Duodenal mucosa (tissue), 2 donors: ENCODE measurements at regions not wholly inside any gene's neighbourhood (a gene's known extent, or its start where the extent isn't known, plus 50 kb on each side); places are given as distances from the start of the nearest gene placed in this dataset.
A peak's percentile ranks its signal among the peaks of the same experiment; 100 is the strongest.

Source experiments
- H3K27ac ChIP-seq: one replicate; pipeline ENCODE4 v1.7.0; 2013; ENCODE audit warnings: low read depth, low read length
- H3K27me3 ChIP-seq, 2 donors: one replicate each; pipeline ENCODE4 v1.7.0; 2013; ENCODE audit warnings: low read length in 2 of 2, control low read depth in 1 of 2; ENCODE audit not compliant: insufficient read depth in 2 of 2, control insufficient read depth in 1 of 2
- H3K36me3 ChIP-seq, 2 donors: one replicate each; pipeline ENCODE4 v1.7.0; 2013; ENCODE audit warnings: low read length in 2 of 2, control low read depth in 1 of 2; ENCODE audit not compliant: insufficient read depth in 2 of 2, control insufficient read depth in 1 of 2
- H3K4me1 ChIP-seq, 2 donors: one replicate each; pipeline ENCODE4 v1.7.0; 2013; ENCODE audit warnings: low read length in 2 of 2, control low read depth in 1 of 2; ENCODE audit not compliant: insufficient read depth in 2 of 2, control insufficient read depth in 1 of 2
- H3K4me3 ChIP-seq, 2 donors: one replicate each; pipeline ENCODE4 v1.7.0; 2013; ENCODE audit warnings: low read length in 2 of 2, low read depth in 1 of 2
- H3K9ac ChIP-seq, 2 donors: one replicate each; pipeline ENCODE4 v1.7.0; 2013; ENCODE audit warnings: low read length in 2 of 2, low read depth in 1 of 2
- H3K9me3 ChIP-seq, 2 donors: one replicate each; pipeline ENCODE4 v1.7.0; 2013; ENCODE audit warnings: low read length in 2 of 2, control low read depth in 1 of 2; ENCODE audit not compliant: control insufficient read depth in 1 of 2

- Histone ChIP-seq H3K4me1 (no peaks in the 10 kb centered on the region), H3K4me3 (no peak overlapping the region), H3K27me3 (no peaks in the 10 kb centered on the region), H3K27ac (no peak overlapping the region), H3K36me3 (no peaks in the 10 kb centered on the region), H3K9ac (no peak overlapping the region), H3K9me3 (no peaks in the 10 kb centered on the region)
Observed at GRCh38 chr4:189785257-189785656, 155.4 kb upstream of the FRG1 start.

- no peaks in the 10 kb centered on the region for H3K4me1 ChIP-seq
- H3K4me3 ChIP-seq: no peak overlapping the region
- no peak overlapping the region for H3K27ac ChIP-seq
- H3K27me3 ChIP-seq: no peaks in the 10 kb centered on the region
- H3K9ac ChIP-seq: no peak overlapping the region
- no peaks in the 10 kb centered on the region for H3K36me3 ChIP-seq
- no peaks in the 10 kb centered on the region for H3K9me3 ChIP-seq
Observed at GRCh38 chr4:189786447-189786846, 154.2 kb upstream of the FRG1 start.

- Histone ChIP-seq H3K36me3 (no peaks in the 10 kb centered on the region), H3K9ac (no peak overlapping the region), H3K4me3 (no peak overlapping the region), H3K9me3 (no peaks in the 10 kb centered on the region), H3K4me1 (no peaks in the 10 kb centered on the region), H3K27ac (no peak overlapping the region), H3K27me3 (no peaks in the 10 kb centered on the region)
Observed at GRCh38 chr4:189787216-189788031, 153.2 kb upstream of the FRG1 start.

GRCh38 chr4:189792924-189793618 lies 147.6 kb upstream of the FRG1 start:
- Histone ChIP-seq H3K9ac (no peak overlapping the region), H3K27me3 (no peaks in the 10 kb centered on the region), H3K27ac (no peak overlapping the region), H3K4me1 (peaks cover 0 to 5% of the 10 kb centered on the region in 2 donors), H3K36me3 (no peaks in the 10 kb centered on the region), H3K9me3 (no peaks in the 10 kb centered on the region), H3K4me3 (peak overlapping the region in 1 of 2 donors; percentile 19)

- Histone ChIP-seq H3K9ac (no peak overlapping the region), H3K4me1 (no peaks in the 10 kb centered on the region), H3K27me3 (no peaks in the 10 kb centered on the region)
Observed at GRCh38 chr4:189800545-189801088, 140.1 kb upstream of the FRG1 start.

GRCh38 chr4:189802884-189803283 lies 137.8 kb upstream of the FRG1 start:
- Histone ChIP-seq H3K27me3 (no peaks in the 10 kb centered on the region), H3K9ac (no peak overlapping the region), H3K9me3 (peaks cover 0 to 9% of the 10 kb centered on the region in 2 donors), H3K4me3 (no peak overlapping the region), H3K4me1 (no peaks in the 10 kb centered on the region), H3K36me3 (no peaks in the 10 kb centered on the region), H3K27ac (no peak overlapping the region)

More at GRCh38 chr4:189800545-189801088, 140.1 kb upstream of the FRG1 start:
- H3K4me3 ChIP-seq: no peak overlapping the region
- H3K36me3 ChIP-seq: no peaks in the 10 kb centered on the region
- H3K9me3 ChIP-seq: no peaks in the 10 kb centered on the region
- H3K27ac ChIP-seq: no peak overlapping the region

- Histone ChIP-seq H3K4me1 (no peaks in the 10 kb centered on the region), H3K27me3 (no peaks in the 10 kb centered on the region), H3K9ac (no peak overlapping the region), H3K36me3 (no peaks in the 10 kb centered on the region), H3K9me3 (peaks cover 2 to 16% of the 10 kb centered on the region in 2 donors), H3K27ac (no peak overlapping the region), H3K4me3 (no peak overlapping the region)
Observed at GRCh38 chr4:189804894-189805293, 135.8 kb upstream of the FRG1 start.

- Histone ChIP-seq H3K27me3 (no peaks in the 10 kb centered on the region), H3K9ac (no peak overlapping the region), H3K27ac (no peak overlapping the region), H3K36me3 (no peaks in the 10 kb centered on the region), H3K9me3 (peaks cover 5 to 16% of the 10 kb centered on the region in 2 donors), H3K4me1 (no peaks in the 10 kb centered on the region), H3K4me3 (no peak overlapping the region)
Observed at GRCh38 chr4:189806506-189806905, 134.2 kb upstream of the FRG1 start.

- Histone ChIP-seq H3K36me3 (no peaks in the 10 kb centered on the region), H3K4me3 (no peak overlapping the region)
Observed at GRCh38 chr4:189807031-189807430, 133.6 kb upstream of the FRG1 start.

GRCh38 chr4:189809241-189809735 lies 131.4 kb upstream of the FRG1 start:
- H3K9ac ChIP-seq: no peak overlapping the region
- no peak overlapping the region for H3K27ac ChIP-seq
- no peaks in the 10 kb centered on the region for H3K36me3 ChIP-seq
- no peaks in the 10 kb centered on the region for H3K27me3 ChIP-seq
- no peaks in the 10 kb centered on the region for H3K4me1 ChIP-seq
- H3K4me3 ChIP-seq: no peak overlapping the region
- peaks cover 5 to 16% of the 10 kb centered on the region in 2 donors for H3K9me3 ChIP-seq

More at GRCh38 chr4:189807031-189807430, 133.6 kb upstream of the FRG1 start:
- no peaks in the 10 kb centered on the region for H3K27me3 ChIP-seq
- H3K9ac ChIP-seq: no peak overlapping the region
- peaks cover 5 to 16% of the 10 kb centered on the region in 2 donors for H3K9me3 ChIP-seq
- H3K4me1 ChIP-seq: no peaks in the 10 kb centered on the region
- H3K27ac ChIP-seq: no peak overlapping the region
